ENCODE measurements at regions not wholly inside any gene's neighbourhood (a gene's known extent, or its start where the extent isn't known, plus 50 kb on each side); places are given as distances from the start of the nearest gene placed in this dataset.

DNA sequence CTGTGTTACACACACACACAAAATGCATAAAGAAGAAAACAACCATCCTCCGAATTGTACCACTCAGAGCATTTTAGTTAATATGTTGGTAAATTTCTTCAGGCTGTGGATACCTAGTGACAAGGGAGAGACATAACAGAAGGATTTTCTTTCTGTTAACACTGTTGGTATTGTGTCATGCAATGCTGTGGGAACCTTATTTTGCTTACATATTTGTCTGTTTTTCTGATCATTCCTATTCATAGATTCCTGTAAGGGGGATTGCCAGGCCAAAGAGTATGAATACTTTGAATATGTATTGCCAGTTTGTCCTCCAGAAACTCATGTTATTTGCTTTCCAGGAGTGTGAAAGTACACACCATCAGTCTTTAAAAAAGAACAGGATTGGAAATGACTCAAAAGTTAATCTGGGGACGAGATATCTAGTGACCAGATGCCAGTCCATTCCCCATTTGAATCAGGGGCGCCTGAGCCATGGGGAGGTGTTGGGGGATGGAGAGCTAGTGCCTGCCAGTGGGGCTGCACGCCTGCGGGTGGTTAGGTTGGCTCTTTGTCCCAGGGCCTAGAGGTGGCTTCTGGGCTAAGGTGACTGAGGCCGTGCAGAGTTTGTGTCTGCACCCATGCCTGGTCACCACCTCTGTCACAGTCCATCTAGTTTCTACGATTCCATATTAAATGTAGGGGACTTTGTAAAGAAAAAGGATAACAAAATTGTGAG, 142.0 kb downstream of the PTPN20 start:
- peak in 1 of 2 donors; percentile 68 for DNase-seq (ENCODE audit: low spot score in 2 of 2)
- Histone ChIP-seq H3K27ac (no peak overlapping the region), H3K9me3 (no peaks in the 10 kb centered on the region), H3K27me3 (no peaks in the 10 kb centered on the region), H3K4me3 (no peak overlapping the region), H3K36me3 (no peaks in the 10 kb centered on the region), H3K4me1 (no peaks in the 10 kb centered on the region)
- TF ChIP-seq POLR2AphosphoS5 (IDR thresholded peaks at IDR 0.05) (no peak), POLR2A (IDR thresholded peaks at IDR 0.05) (no peak), EP300 (IDR thresholded peaks at IDR 0.05) (no peak)
- TF ChIP-seq, protein P1, sequence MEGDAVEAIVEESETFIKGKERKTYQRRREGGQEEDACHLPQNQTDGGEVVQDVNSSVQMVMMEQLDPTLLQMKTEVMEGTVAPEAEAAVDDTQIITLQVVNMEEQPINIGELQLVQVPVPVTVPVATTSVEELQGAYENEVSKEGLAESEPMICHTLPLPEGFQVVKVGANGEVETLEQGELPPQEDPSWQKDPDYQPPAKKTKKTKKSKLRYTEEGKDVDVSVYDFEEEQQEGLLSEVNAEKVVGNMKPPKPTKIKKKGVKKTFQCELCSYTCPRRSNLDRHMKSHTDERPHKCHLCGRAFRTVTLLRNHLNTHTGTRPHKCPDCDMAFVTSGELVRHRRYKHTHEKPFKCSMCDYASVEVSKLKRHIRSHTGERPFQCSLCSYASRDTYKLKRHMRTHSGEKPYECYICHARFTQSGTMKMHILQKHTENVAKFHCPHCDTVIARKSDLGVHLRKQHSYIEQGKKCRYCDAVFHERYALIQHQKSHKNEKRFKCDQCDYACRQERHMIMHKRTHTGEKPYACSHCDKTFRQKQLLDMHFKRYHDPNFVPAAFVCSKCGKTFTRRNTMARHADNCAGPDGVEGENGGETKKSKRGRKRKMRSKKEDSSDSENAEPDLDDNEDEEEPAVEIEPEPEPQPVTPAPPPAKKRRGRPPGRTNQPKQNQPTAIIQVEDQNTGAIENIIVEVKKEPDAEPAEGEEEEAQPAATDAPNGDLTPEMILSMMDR (IDR thresholded peaks at IDR 0.05) = no peak
- WGBS = 93% methylated on average over 7 of the region's 7 CpGs

DNA sequence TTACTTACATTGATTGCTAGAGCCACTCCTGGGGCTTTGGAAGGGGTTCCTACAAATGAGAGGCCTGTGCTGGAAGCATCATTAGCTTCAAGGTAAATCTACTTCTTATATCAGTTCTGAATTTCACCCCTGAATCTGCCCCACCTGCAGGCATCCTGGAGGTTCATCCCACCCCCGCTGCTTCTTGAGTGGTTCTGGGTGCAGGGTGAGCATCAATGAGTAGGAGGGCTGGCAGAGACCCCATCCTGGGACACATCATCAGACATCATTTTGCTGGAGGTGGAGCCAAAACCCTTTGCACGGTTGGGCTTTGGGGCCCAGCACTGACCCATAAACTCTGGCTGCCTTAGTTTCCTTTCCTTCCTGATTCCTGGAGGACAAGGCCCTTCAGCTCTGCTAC, 143.7 kb downstream of the PTPN20 start:
- peak in 1 of 2 donors; percentile 68 for DNase-seq (ENCODE audit: low spot score in 2 of 2)
- TF ChIP-seq EP300 (IDR thresholded peaks at IDR 0.05) = no peak
- TF ChIP-seq POLR2A (IDR thresholded peaks at IDR 0.05) = no peak
- TF ChIP-seq POLR2AphosphoS5 (IDR thresholded peaks at IDR 0.05) = no peak
- TF ChIP-seq, protein P1 (IDR thresholded peaks at IDR 0.05) = no peak
- H3K4me3 ChIP-seq = no peak overlapping the region
- no peak overlapping the region for H3K27ac ChIP-seq
- no peaks in the 10 kb centered on the region for H3K4me1 ChIP-seq
- no peaks in the 10 kb centered on the region for H3K36me3 ChIP-seq
- H3K27me3 ChIP-seq = no peaks in the 10 kb centered on the region
- WGBS = 88% methylated on average over 2 of the region's 2 CpGs
- no peaks in the 10 kb centered on the region for H3K9me3 ChIP-seq

DNA sequence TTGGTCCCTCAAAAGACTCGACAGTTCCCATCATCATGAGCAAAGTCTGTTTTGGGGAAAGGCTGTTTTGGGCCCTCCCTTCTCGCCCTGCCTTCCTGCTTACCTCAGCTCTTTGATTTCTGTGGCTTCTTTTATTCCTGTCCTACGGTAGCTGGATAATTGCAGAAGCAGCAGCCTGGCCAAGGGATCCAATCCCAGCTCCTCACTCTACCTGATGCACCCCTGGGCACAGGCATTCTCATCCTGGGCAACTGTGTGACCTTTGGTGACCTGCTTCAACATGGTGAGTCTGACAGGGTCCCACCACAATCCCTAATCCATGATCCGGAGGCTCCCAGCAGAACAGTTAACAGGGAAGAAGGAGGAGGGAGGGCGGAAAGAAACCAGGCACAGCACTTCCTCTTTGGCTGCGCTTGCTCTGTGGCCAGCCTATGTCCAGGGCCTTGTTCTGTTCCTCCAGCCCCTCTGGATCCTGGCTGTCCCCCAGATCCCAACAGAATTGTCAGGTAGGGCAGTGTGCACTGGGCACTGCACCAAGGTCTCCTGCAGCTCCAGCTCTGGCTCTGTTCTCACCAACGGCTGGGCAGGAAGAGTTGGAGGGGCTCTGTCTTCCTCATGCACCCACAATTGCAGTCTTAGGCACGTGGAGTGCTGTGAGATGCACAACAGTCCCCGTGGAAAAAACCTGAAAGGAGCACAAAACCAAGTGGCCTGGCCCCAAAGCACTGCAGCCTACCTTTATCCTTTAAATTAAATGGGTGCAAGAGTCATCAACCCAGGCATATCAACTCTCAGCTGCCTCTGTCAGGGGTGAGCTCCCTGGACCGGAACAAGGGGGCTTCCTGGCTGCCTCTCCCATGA, 144.4 kb downstream of the PTPN20 start:
- Histone ChIP-seq H3K4me1 (no peaks in the 10 kb centered on the region), H3K27me3 (no peaks in the 10 kb centered on the region), H3K36me3 (no peaks in the 10 kb centered on the region), H3K9me3 (no peaks in the 10 kb centered on the region), H3K4me3 (no peak overlapping the region), H3K27ac (no peak overlapping the region)
- DNase-seq (ENCODE audit: low spot score in 2 of 2) = peak in 1 of 2 donors; percentile 47
- TF ChIP-seq EP300 (IDR thresholded peaks at IDR 0.05) (no peak), POLR2AphosphoS5 (IDR thresholded peaks at IDR 0.05) (no peak), POLR2A (IDR thresholded peaks at IDR 0.05) (no peak)
- TF ChIP-seq, protein P1 (IDR thresholded peaks at IDR 0.05) = no peak
- 68% methylated on average over 10 of the region's 10 CpGs for WGBS

DNA sequence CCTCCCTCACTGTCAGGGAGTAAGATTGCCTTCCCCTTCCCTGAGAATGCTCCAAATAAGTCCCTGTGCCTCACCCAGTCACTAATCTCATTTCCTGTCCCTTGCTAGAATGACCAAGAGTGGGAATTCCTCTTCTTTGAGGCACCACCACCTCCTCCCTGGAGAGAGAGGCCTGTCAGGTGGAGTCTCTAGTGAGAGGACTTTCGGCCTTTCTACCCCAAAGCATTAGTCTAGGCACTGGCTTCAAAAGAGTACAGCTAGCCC, 145.0 kb downstream of the PTPN20 start:
- Histone ChIP-seq H3K36me3 (no peaks in the 10 kb centered on the region), H3K4me3 (no peak overlapping the region), H3K27ac (no peak overlapping the region), H3K9me3 (no peaks in the 10 kb centered on the region), H3K4me1 (no peaks in the 10 kb centered on the region), H3K27me3 (peaks cover 3% of the 10 kb centered on the region)
- peak in 1 of 2 donors; percentile 32 for DNase-seq (ENCODE audit: low spot score in 2 of 2)
- TF ChIP-seq POLR2AphosphoS5 (IDR thresholded peaks at IDR 0.05) (no peak), EP300 (IDR thresholded peaks at IDR 0.05) (no peak), POLR2A (IDR thresholded peaks at IDR 0.05) (no peak)
- TF ChIP-seq, protein P1 (IDR thresholded peaks at IDR 0.05) = no peak
- WGBS = 89% methylated on average over 1 of the region's 1 CpG

DNA sequence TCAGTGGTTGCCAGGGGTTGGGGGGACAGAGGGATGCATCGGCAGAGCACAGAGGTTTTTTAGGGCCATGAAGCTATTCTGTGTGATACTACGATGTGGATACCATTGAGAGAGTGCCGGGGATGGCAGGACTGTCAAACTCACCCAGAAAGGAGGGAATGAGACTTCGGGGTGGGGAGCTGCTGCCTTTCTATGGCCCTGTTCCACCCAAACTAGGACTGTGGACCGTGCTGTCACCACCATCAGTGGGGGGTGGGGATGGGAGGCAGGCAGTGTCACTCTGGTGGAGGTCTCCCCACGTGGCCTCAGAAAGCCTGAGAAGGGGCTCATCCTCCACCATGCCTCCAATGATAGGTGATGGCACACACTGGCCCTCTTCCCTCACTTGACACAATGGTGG, 146.2 kb downstream of the PTPN20 start:
- peaks cover 3% of the 10 kb centered on the region for H3K27me3 ChIP-seq
- TF ChIP-seq EP300 (IDR thresholded peaks at IDR 0.05) (no peak), POLR2AphosphoS5 (IDR thresholded peaks at IDR 0.05) (no peak), POLR2A (IDR thresholded peaks at IDR 0.05) (no peak)
- TF ChIP-seq, protein P1 (IDR thresholded peaks at IDR 0.05) = no peak
- peak in 1 of 2 donors; percentile 28 for DNase-seq (ENCODE audit: low spot score in 2 of 2)
- 94% methylated on average over 6 of the region's 6 CpGs for WGBS
- no peaks in the 10 kb centered on the region for H3K4me1 ChIP-seq
- no peaks in the 10 kb centered on the region for H3K9me3 ChIP-seq
- H3K4me3 ChIP-seq = no peak overlapping the region
- no peak overlapping the region for H3K27ac ChIP-seq
- no peaks in the 10 kb centered on the region for H3K36me3 ChIP-seq
